ENCODE measurements at regions not wholly inside any gene's neighbourhood (a gene's known extent, or its start where the extent isn't known, plus 50 kb on each side); places are given as distances from the start of the nearest gene placed in this dataset.

- Histone ChIP-seq H3K4me3 (no peak overlapping the region), H3K27ac (no peak overlapping the region), H3K9me3 (no peaks in the 10 kb centered on the region), H3K4me1 (no peaks in the 10 kb centered on the region), H3K27me3 (no peaks in the 10 kb centered on the region), H3K36me3 (no peaks in the 10 kb centered on the region)
- intact Hi-C loops (cut with DNase I; ENCODE audit: low total_unique reads): no loop called here
- DNase-seq: no peak
- TF ChIP-seq CTCF (IDR thresholded peaks at IDR 0.05): no peak
- no peak for TF ChIP-seq POLR2A (IDR thresholded peaks at IDR 0.05)
These were observed 480.5 kb upstream of the HTR1E start for GRCh38 chr6:86456821-86457220.

- no peak overlapping the region for H3K27ac ChIP-seq
- no peaks in the 10 kb centered on the region for H3K36me3 ChIP-seq
- intact Hi-C loops (cut with DNase I; ENCODE audit: low total_unique reads): no loop called here
- H3K27me3 ChIP-seq: no peaks in the 10 kb centered on the region
- H3K9me3 ChIP-seq: no peaks in the 10 kb centered on the region
- no peak for DNase-seq
- no peak for TF ChIP-seq POLR2A (IDR thresholded peaks at IDR 0.05)
- no peaks in the 10 kb centered on the region for H3K4me1 ChIP-seq
- no peak overlapping the region for H3K4me3 ChIP-seq
These were observed 484.1 kb upstream of the HTR1E start for GRCh38 chr6:86453232-86453631.

GRCh38 chr6:86448398-86448797 is 488.9 kb upstream of the HTR1E start:
- Histone ChIP-seq H3K36me3 (no peaks in the 10 kb centered on the region), H3K4me1 (no peaks in the 10 kb centered on the region), H3K4me3 (no peak overlapping the region), H3K9me3 (no peaks in the 10 kb centered on the region), H3K27me3 (no peaks in the 10 kb centered on the region), H3K27ac (no peak overlapping the region)
- DNase-seq: no peak
- intact Hi-C loops (cut with DNase I; ENCODE audit: low total_unique reads): no loop called here
- TF ChIP-seq CTCF (IDR thresholded peaks at IDR 0.05) (no peak), POLR2A (IDR thresholded peaks at IDR 0.05) (no peak)

GRCh38 chr6:86440608-86441007 is 496.7 kb upstream of the HTR1E start:
- Histone ChIP-seq H3K27ac (no peak overlapping the region), H3K36me3 (no peaks in the 10 kb centered on the region), H3K4me3 (no peak overlapping the region), H3K4me1 (no peaks in the 10 kb centered on the region), H3K9me3 (no peaks in the 10 kb centered on the region), H3K27me3 (no peaks in the 10 kb centered on the region)
- no peak for DNase-seq
- intact Hi-C loops (cut with DNase I; ENCODE audit: low total_unique reads): no loop called here
- TF ChIP-seq CTCF (IDR thresholded peaks at IDR 0.05): no peak
- no peak for TF ChIP-seq POLR2A (IDR thresholded peaks at IDR 0.05)

GRCh38 chr6:86423571-86423970 is 513.8 kb upstream of the HTR1E start:
- Histone ChIP-seq H3K4me3 (no peak overlapping the region), H3K36me3 (no peaks in the 10 kb centered on the region), H3K4me1 (no peaks in the 10 kb centered on the region), H3K27ac (no peak overlapping the region), H3K9me3 (no peaks in the 10 kb centered on the region), H3K27me3 (no peaks in the 10 kb centered on the region)
- no peak for TF ChIP-seq CTCF (IDR thresholded peaks at IDR 0.05)
- TF ChIP-seq POLR2A (IDR thresholded peaks at IDR 0.05): no peak
- intact Hi-C loops (cut with DNase I; ENCODE audit: low total_unique reads): no loop called here
- DNase-seq: no peak

GRCh38 chr6:86412057-86412456 is 525.3 kb upstream of the HTR1E start:
- TF ChIP-seq CTCF (IDR thresholded peaks at IDR 0.05): no peak
- TF ChIP-seq POLR2A (IDR thresholded peaks at IDR 0.05): no peak
- DNase-seq: no peak
- no peaks in the 10 kb centered on the region for H3K36me3 ChIP-seq
- no peaks in the 10 kb centered on the region for H3K9me3 ChIP-seq
- no peaks in the 10 kb centered on the region for H3K27me3 ChIP-seq
- intact Hi-C loops (cut with DNase I; ENCODE audit: low total_unique reads): no loop called here
- H3K27ac ChIP-seq: no peak overlapping the region
- no peak overlapping the region for H3K4me3 ChIP-seq
- no peaks in the 10 kb centered on the region for H3K4me1 ChIP-seq
